HG02943 (cell line): ENCODE measurements at regions not wholly inside any gene's neighbourhood (a gene's known extent, or its start where the extent isn't known, plus 50 kb on each side); places are given as distances from the start of the nearest gene placed in this dataset.

Source experiments
- ATAC-seq: cut with Tn5 transposase; IDR thresholded peaks from one replicate; pipeline ENCODE4 v1.9.1; 2021; ENCODE audit warnings: mild to moderate bottlenecking, low read depth, moderate library complexity; ENCODE audit not compliant: unreplicated experiment

GRCh38 chr22:48754611-48755058 is 1073.0 kb downstream of the BRD1 start:
- no peak for ATAC-seq

- ATAC-seq, result no peak
These were observed 1073.7 kb downstream of the BRD1 start for GRCh38 chr22:48753752-48754517.

- no peak for ATAC-seq
These were observed 1074.3 kb downstream of the BRD1 start for GRCh38 chr22:48753381-48753730.

GRCh38 chr22:48752451-48753380 is 1075.0 kb downstream of the BRD1 start:
- no peak for ATAC-seq

DNA sequence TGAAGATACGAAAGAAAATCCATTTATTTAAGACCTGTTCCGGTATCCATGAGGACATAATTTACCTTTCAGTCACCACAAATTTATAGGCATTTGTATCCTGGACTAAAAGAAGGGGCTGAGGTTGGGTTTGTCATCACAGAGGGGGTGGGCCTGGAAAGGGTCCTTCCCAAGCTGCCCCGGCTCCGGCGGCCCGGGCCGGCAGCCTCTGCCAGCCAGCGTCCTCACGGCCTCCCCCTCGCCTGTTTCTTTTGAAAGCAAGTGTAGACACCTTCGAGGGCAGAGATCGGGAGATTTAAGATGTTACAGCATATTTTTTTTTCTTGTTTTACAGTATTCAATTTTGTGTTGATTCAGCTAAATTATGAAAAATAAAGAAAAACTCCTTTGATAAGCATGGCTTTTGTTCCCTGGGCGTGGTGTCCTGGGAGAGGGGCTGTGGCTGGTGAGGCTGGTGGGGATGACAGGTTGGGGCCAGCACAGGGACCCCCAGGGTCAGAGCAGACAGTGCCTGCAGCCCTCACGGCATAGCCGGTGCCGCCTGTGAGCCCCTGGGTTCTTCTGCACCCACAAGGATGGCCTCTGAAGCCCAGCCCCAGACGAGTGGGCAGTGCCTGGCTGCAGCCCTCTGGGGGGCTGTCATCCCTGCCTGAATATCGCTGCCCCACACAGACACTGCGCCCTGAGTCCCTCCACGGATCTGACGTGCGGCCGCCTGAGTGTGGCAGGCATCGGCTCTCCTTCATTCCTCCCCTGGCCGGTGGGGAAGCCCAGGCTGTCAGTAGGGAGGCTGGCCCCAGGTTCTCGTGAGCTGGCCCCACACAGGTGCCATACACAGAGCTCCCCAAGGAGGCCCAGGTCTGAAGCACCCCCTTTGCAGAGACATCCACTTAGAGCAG is 1075.9 kb downstream of the BRD1 start:
- no peak for ATAC-seq

GRCh38 chr22:48750826-48751440 is 1076.7 kb downstream of the BRD1 start:
- no peak for ATAC-seq

GRCh38 chr22:48750282-48750681 is 1077.4 kb downstream of the BRD1 start:
- ATAC-seq, result no peak

- ATAC-seq, result no peak
These were observed 1078.0 kb downstream of the BRD1 start for GRCh38 chr22:48749555-48750227.

DNA sequence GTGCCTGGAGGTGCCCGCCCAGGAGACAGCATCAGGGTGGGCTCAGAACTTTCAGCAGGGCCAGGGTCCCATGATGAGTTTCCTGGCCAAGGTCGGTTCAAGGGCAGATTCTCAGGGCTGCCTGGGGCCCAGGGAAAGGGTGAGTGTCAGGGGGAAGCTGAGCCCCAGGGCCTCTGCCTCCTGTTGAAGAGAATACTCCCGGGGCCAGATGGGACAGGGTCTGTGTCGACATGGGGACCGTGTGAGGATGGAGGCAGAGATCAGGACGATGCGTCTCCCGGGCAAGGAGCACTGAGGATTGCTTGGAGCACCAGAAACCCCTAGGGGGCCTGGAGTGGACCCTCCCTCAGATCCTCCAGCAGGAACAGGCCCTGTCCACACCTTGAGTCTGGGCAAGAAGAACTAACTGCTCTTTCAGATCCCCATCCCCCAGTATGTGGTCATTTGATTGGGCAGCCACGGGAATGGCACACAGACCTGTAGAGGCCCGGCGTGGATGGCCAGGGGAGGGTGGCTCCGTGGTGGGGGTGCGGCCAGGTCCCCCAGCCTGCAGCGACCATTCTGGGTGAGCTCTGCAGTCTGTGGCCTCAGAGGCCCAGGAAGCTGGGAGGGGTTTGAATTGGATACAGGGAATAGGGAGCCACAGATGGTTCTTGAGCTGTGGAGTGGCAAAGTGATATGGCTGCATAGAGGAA is 1078.7 kb downstream of the BRD1 start:
- no peak for ATAC-seq

DNA sequence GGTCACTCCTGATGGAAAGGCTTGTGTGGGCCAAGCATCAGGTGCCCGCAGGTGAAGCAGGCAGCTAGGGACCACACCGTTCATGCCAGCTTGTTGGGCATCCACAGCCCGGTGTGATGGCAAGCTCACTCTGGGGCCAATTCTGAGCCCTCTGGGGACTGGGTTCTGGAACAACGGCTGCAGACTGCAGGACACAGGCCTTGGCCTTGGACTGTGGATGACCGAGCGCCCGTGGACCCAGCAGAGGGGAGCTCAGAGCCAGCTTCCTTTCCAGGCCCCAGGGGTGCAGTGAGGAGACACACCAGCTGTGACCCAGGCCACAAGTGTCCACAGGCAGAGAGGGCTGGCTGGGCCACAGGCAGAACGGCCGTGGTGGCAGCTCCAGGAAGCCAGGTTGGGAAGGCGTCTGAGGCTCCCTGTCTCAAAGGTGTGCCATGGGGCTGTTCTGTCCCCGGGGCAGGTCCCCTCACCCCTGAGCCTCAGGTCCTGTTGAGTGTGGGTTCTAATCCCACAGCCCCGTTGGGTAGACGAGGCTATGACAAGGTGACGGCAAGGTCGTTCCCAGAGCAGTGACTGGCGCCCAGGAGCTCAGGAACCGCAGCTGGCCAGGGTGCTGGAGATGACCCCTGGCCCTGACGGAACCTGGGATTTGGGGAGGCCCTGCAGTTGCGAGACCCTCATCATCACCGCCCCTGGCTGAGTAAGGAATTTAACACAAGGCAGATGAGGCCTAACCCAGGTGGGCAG is 1079.4 kb downstream of the BRD1 start:
- ATAC-seq, result no peak

DNA sequence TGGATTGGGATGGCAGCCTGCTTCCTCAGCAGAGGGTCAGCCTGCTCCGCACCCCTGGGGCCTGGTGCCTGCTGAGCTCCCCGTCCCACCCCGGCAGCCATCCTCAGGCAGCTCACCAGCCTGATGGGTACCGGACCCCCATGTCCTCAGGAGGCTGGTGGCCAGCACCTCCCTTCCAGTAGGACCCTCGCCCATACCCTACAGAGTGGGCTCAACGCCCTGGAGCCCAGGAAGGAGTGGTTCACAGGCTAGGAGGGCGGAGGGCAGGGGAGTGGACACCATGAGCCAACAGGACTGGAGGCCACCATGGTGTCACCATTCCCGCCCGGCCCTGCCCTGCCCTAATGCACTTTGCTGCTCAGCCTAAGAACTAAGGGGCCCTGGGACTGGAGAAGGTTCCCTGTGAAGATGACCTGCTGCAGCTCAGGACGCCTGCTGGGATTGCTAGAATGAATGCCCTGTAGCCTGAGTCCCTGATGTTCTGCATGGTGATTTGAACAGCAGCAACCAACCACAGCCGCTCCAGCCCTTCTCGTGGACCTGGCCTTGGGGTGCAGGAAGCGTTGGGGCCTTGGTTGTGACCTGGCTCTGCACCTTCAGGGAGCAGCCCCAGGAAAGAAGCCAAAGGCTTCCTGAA is 1080.8 kb downstream of the BRD1 start:
- ATAC-seq, result no peak

- ATAC-seq, result no peak
These were observed 1081.6 kb downstream of the BRD1 start for GRCh38 chr22:48745842-48746788.

DNA sequence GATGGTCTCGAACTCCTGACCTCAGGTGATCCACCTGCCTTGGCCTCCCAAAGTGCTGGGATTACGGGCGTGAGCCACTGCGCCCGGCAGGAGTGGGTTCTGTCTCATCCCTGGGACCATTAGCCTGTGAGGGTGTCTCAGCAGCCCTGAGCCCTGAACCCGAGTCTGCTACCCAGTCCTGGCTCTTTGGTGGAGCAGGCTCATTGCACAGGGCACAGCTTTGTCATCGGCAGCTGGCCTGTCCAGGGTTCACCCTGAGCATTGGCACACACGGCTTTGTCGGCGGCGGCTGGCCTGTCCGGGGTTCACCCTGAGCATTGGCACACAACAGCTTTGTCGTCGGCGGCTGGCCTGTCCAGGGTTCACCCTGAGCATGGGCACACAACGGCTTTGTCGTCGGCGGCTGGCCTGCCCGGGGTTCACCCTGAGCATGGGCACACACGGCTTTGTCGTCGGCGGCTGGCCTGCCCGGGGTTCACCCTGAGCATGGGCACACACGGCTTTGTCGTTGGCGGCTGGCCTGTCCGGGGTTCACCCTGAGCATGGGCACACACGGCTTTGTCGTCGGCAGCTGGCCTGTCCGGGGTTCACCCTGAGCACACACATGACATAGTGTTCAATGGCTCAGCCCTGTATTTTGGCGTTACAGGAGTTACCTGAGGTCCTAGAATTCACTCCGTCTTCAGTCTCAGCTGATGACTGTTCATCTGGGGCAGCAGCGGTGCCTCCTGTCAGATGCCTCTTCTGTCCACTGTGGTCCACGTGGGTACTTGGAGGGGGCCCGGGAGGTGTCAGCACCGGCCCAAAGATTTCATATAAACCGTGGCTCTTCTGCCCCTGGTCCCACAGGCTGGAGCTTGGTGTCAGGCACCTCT is 1082.5 kb downstream of the BRD1 start:
- no peak for ATAC-seq

DNA sequence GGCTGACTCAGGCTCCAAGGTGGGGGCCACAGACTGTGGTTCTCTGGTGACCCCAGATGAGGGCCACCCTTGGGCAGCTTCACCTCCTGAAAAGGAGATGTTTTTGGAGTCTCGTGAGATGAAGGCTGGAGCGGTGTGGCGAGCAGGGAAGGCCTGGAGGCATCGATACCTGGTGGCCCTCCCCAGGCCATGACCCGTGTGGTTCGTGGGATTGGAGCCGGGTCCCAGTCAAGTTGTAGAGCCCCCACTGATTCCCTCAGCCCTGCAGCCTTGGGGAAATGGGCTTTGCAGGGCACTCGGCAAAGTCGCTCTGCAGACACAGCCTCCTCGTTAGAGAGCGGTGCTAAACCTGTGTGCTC is 1083.4 kb downstream of the BRD1 start:
- no peak for ATAC-seq

DNA sequence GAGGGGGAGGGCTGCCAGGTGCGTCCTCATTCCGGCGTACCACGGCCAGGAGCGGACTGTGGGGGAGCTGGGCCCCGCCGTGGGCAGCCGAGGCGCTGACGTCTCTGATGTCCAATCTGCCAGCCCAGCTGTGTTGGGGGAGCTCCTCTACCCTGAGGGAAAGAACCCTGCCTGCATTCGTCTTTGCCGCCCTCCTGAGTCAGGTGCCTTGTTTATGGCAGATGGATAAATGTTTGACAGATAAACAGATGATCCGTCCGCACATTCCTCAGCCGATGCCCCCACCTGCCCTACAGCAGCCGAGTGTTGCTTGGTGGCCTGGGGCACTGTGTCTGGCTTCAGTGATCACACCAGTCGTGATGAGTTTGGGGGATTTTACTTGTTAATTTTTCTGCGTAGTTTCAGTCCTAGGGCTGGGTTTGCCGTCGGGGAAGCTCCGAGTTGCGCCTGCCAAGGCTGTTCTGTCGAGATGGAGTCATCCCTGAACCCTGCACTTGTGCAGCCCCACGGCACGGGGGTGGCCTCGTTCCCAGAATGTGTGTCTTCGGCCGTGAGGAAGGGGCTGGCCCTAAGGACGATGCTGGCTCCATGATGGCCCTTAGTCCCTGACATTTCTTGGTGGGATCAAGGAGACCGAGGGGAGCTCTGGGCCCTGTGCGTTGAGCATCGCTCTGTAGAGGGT is 1083.9 kb downstream of the BRD1 start:
- ATAC-seq, result no peak
